IPS DF 4.7 (cell line): ENCODE measurements at regions not wholly inside any gene's neighbourhood (a gene's known extent, or its start where the extent isn't known, plus 50 kb on each side); places are given as distances from the start of the nearest gene placed in this dataset.

Source experiments
- DNase-seq: peaks from one replicate; pipeline ENCODE4 v3.0.0-alpha.2; 2013; ENCODE audit warnings: low spot score; ENCODE audit errors: extremely low read depth

GRCh38 chr2:15076668-15077067 lies 444.2 kb downstream of the LRATD1 start:
- DNase-seq: no peak

GRCh38 chr2:15081356-15081755 lies 448.8 kb downstream of the LRATD1 start:
- no peak for DNase-seq

GRCh38 chr2:15082105-15083058 lies 449.9 kb downstream of the LRATD1 start:
- no peak for DNase-seq

GRCh38 chr2:15084826-15085489 lies 452.4 kb downstream of the LRATD1 start:
- DNase-seq: no peak

GRCh38 chr2:15092181-15092580 lies 459.7 kb downstream of the LRATD1 start:
- DNase-seq: no peak

- no peak for DNase-seq
Observed at GRCh38 chr2:15092691-15093090, 460.2 kb downstream of the LRATD1 start.

- no peak for DNase-seq
Observed at GRCh38 chr2:15094161-15094560, 461.6 kb downstream of the LRATD1 start.

GRCh38 chr2:15096873-15097272 lies 464.3 kb downstream of the NBAS start:
- DNase-seq: no peak

- DNase-seq: no peak
Observed at GRCh38 chr2:15107137-15107536, 454.0 kb downstream of the NBAS start.

GRCh38 chr2:15111718-15112117 lies 449.4 kb downstream of the NBAS start:
- DNase-seq: no peak

- DNase-seq: no peak
Observed at GRCh38 chr2:15112216-15112615, 448.9 kb downstream of the NBAS start.

- no peak for DNase-seq
Observed at GRCh38 chr2:15115776-15116175, 445.4 kb downstream of the NBAS start.

- DNase-seq: no peak
Observed at GRCh38 chr2:15116830-15117229, 444.3 kb downstream of the NBAS start.
